ENCODE measurements at regions not wholly inside any gene's neighbourhood (a gene's known extent, or its start where the extent isn't known, plus 50 kb on each side); places are given as distances from the start of the nearest gene placed in this dataset.

DNA sequence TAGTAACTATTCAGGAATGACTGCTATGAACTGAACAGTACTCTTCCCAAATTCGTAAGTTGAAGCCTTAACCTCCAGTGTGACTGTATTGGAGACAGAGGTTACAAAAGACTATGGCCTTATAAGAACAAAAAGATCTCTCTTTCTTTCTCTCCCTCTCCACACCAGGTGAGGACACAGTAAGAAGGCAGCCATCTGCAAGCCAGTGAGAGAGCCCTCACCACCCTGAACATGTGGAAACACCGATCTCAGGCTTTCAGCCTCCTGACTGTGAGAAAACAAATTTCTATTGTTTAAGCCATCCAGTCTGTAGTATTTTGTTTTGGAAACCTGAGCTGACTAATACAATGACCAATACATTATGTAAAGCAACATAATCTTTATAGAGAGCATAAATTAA is 888.9 kb downstream of the SLITRK1 start:
- Histone ChIP-seq H3K4me3 (ENCODE audit: low read depth, low read length) (no peak overlapping the region), H3K4me1 (ENCODE audit: control insufficient read depth, insufficient read depth, low read length) (no peaks in the 10 kb centered on the region), H3K27ac (ENCODE audit: extremely low read depth, low read depth, low read length) (no peak overlapping the region), H3K9me3 (ENCODE audit: control insufficient read depth, insufficient read depth, low read depth, low read length) (no peaks in the 10 kb centered on the region), H3K36me3 (ENCODE audit: control insufficient read depth in 2 of 2, insufficient read depth in 1 of 2, low read length in 2 of 2) (no peaks in the 10 kb centered on the region)
- CTCF ChIA-PET: no interaction called here
- TF ChIP-seq GLIS2 (tag by site-specific recombination; IDR thresholded peaks at IDR 0.05): no peak
- no peak for TF ChIP-seq SCRT2 (tag by site-specific recombination; IDR thresholded peaks at IDR 0.05)
- TF ChIP-seq, protein P1, sequence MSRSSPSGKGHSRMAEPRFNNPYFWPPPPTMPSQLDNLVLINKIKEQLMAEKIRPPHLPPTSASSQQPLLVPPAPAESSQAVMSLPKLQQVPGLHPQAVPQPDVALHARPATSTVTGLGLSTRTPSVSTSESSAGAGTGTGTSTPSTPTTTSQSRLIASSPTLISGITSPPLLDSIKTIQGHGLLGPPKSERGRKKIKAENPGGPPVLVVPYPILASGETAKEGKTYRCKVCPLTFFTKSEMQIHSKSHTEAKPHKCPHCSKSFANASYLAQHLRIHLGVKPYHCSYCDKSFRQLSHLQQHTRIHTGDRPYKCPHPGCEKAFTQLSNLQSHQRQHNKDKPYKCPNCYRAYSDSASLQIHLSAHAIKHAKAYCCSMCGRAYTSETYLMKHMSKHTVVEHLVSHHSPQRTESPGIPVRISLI (tag by site-specific recombination; IDR thresholded peaks at IDR 0.05): no peak
- TF ChIP-seq GLIS1 (tag by site-specific recombination; IDR thresholded peaks at IDR 0.05): no peak
- TF ChIP-seq FEZF1 (tag by site-specific recombination; IDR thresholded peaks at IDR 0.05): no peak
- TF ChIP-seq ZNF140 (tag by site-specific recombination; IDR thresholded peaks at IDR 0.05): no peak
- no peak for TF ChIP-seq ZNF692 (tag by site-specific recombination; IDR thresholded peaks at IDR 0.05)
- TF ChIP-seq, protein P2, sequence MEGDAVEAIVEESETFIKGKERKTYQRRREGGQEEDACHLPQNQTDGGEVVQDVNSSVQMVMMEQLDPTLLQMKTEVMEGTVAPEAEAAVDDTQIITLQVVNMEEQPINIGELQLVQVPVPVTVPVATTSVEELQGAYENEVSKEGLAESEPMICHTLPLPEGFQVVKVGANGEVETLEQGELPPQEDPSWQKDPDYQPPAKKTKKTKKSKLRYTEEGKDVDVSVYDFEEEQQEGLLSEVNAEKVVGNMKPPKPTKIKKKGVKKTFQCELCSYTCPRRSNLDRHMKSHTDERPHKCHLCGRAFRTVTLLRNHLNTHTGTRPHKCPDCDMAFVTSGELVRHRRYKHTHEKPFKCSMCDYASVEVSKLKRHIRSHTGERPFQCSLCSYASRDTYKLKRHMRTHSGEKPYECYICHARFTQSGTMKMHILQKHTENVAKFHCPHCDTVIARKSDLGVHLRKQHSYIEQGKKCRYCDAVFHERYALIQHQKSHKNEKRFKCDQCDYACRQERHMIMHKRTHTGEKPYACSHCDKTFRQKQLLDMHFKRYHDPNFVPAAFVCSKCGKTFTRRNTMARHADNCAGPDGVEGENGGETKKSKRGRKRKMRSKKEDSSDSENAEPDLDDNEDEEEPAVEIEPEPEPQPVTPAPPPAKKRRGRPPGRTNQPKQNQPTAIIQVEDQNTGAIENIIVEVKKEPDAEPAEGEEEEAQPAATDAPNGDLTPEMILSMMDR (tag by site-specific recombination; IDR thresholded peaks at IDR 0.05): no peak
- no peak for TF ChIP-seq TRIM28 (IDR thresholded peaks at IDR 0.05; ENCODE audit: borderline replicate concordance, low read length)
- TF ChIP-seq, protein P3, sequence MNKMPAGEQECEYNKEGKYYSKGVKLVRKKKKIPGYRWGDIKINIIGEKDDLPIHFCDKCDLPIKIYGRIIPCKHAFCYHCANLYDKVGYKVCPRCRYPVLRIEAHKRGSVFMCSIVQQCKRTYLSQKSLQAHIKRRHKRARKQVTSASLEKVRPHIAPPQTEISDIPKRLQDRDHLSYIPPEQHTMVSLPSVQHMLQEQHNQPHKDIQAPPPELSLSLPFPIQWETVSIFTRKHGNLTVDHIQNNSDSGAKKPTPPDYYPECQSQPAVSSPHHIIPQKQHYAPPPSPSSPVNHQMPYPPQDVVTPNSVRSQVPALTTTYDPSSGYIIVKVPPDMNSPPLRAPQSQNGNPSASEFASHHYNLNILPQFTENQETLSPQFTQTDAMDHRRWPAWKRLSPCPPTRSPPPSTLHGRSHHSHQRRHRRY (tag by site-specific recombination; IDR thresholded peaks at IDR 0.05): no peak
- TF ChIP-seq ZNF138 (tag by site-specific recombination; IDR thresholded peaks at IDR 0.05; ENCODE audit: borderline replicate concordance): no peak
- POLR2A ChIA-PET: no interaction called here

DNA sequence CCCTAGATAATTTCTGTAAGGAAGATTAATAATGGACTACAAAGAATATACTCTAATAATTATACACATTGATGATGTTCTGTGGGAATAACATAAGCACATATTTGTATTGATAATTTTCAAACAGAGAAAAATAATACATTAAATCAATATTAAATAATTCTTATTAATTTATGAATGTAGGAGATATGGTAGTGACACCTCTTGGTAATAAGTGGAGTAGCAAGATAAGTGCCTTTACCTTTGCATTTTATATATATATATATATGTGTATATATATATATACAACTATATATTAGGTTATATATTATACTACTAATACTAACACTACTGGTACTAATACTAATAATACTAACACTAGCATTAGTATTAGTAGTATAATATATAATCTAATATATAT is 905.8 kb downstream of the SLITRK1 start:
- Histone ChIP-seq H3K9me3 (ENCODE audit: control insufficient read depth, insufficient read depth, low read depth, low read length) (no peaks in the 10 kb centered on the region), H3K4me3 (ENCODE audit: low read depth, low read length) (no peak overlapping the region), H3K27ac (ENCODE audit: extremely low read depth, low read depth, low read length) (no peak overlapping the region), H3K36me3 (ENCODE audit: control insufficient read depth in 2 of 2, insufficient read depth in 1 of 2, low read length in 2 of 2) (no peaks in the 10 kb centered on the region), H3K4me1 (ENCODE audit: control insufficient read depth, insufficient read depth, low read length) (no peaks in the 10 kb centered on the region)
- TF ChIP-seq MEIS1 (CRISPR knock-in tag; IDR thresholded peaks at IDR 0.05; ENCODE audit: borderline replicate concordance): no peak
- TF ChIP-seq, protein P4, sequence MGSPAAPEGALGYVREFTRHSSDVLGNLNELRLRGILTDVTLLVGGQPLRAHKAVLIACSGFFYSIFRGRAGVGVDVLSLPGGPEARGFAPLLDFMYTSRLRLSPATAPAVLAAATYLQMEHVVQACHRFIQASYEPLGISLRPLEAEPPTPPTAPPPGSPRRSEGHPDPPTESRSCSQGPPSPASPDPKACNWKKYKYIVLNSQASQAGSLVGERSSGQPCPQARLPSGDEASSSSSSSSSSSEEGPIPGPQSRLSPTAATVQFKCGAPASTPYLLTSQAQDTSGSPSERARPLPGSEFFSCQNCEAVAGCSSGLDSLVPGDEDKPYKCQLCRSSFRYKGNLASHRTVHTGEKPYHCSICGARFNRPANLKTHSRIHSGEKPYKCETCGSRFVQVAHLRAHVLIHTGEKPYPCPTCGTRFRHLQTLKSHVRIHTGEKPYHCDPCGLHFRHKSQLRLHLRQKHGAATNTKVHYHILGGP (tag by site-specific recombination; IDR thresholded peaks at IDR 0.05): no peak
- TF ChIP-seq ZNF488 (tag by site-specific recombination; IDR thresholded peaks at IDR 0.05): no peak
- no peak for TF ChIP-seq ZNF157 (tag by site-specific recombination; IDR thresholded peaks at IDR 0.05)
- TF ChIP-seq ZNF37A (tag by site-specific recombination; IDR thresholded peaks at IDR 0.05): no peak
- no peak for TF ChIP-seq ZNF248 (tag by site-specific recombination; IDR thresholded peaks at IDR 0.05)
- TF ChIP-seq ZNF610 (tag by site-specific recombination; IDR thresholded peaks at IDR 0.05; ENCODE audit: borderline replicate concordance): no peak
- no peak for TF ChIP-seq ZBTB6 (tag by site-specific recombination; IDR thresholded peaks at IDR 0.05)
- TF ChIP-seq, protein P5, sequence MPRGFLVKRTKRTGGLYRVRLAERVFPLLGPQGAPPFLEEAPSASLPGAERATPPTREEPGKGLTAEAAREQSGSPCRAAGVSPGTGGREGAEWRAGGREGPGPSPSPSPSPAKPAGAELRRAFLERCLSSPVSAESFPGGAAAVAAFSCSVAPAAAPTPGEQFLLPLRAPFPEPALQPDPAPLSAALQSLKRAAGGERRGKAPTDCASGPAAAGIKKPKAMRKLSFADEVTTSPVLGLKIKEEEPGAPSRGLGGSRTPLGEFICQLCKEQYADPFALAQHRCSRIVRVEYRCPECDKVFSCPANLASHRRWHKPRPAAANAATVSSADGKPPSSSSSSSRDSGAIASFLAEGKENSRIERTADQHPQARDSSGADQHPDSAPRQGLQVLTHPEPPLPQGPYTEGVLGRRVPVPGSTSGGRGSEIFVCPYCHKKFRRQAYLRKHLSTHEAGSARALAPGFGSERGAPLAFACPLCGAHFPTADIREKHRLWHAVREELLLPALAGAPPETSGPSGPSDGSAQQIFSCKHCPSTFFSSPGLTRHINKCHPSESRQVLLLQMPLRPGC (tag by site-specific recombination; IDR thresholded peaks at IDR 0.05): no peak
- no peak for TF ChIP-seq KLF7 (tag by site-specific recombination; IDR thresholded peaks at IDR 0.05; ENCODE audit: borderline replicate concordance)
- no peak for TF ChIP-seq ZNF10 (tag by site-specific recombination; IDR thresholded peaks at IDR 0.05)
- TF ChIP-seq GLIS1 (tag by site-specific recombination; IDR thresholded peaks at IDR 0.05): no peak
- TF ChIP-seq ZNF292 (tag by site-specific recombination; IDR thresholded peaks at IDR 0.05; ENCODE audit: borderline replicate concordance, low read depth): no peak
- no peak for TF ChIP-seq TCF7L2 (IDR thresholded peaks at IDR 0.05; ENCODE audit: borderline replicate concordance, low read depth, low read length)
- no peak for TF ChIP-seq ZNF555 (tag by site-specific recombination; conservative IDR thresholded peaks at IDR 0.05)
- ChIA-PET POLR2A (no interaction called here), CTCF (no interaction called here)
